D721Med (cell line): ENCODE measurements at regions not wholly inside any gene's neighbourhood (a gene's known extent, or its start where the extent isn't known, plus 50 kb on each side); places are given as distances from the start of the nearest gene placed in this dataset.
"Not testable (repeated sequence)": the region's sequence is repeated elsewhere in the genome, so short reads cannot be mapped to it uniquely, and the experiment has no call there.

Source experiments
- DNase-seq: peaks from one replicate; pipeline ENCODE4 v3.0.0; 2011; ENCODE audit warnings: low spot score; ENCODE audit not compliant: insufficient read length
- FAIRE-seq: peaks from 2 replicates; lab custom pipeline; 2011; peaks lifted over from hg19 to GRCh38; lab: Jason Lieb, UNC
- TF ChIP-seq, protein P1 (sequence below): IDR thresholded peaks from 2 replicates; pipeline ENCODE4 v1.5.1; 2012; ENCODE audit warnings: mild to moderate bottlenecking, control low read depth; ENCODE audit not compliant: insufficient read depth; ENCODE audit errors: missing control alignments

DNA sequence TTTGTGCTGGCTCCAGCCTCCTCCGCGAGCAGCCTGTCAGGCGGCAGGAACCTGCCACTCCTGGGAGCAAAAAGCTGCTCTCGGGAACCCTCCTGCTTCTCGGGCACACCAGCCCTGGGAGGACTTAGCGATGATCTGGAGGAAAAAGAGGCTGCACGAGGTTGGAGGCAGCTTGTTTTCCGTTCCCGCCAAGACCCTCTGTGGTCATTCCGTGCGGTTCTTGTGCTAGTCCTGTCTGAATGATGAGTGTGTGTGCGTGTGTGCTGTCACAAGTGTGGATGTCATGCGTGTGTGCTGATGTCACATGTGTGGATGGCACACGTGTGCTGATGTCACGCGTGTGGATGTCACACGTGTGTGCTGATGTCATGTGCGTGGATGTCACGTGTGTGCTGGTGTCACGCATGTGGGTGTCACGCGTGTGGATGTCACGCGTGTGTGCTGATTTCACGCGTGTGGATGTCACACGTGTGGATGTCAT is 150.0 kb downstream of the NPIPB11 start:
- TF ChIP-seq, protein P1, sequence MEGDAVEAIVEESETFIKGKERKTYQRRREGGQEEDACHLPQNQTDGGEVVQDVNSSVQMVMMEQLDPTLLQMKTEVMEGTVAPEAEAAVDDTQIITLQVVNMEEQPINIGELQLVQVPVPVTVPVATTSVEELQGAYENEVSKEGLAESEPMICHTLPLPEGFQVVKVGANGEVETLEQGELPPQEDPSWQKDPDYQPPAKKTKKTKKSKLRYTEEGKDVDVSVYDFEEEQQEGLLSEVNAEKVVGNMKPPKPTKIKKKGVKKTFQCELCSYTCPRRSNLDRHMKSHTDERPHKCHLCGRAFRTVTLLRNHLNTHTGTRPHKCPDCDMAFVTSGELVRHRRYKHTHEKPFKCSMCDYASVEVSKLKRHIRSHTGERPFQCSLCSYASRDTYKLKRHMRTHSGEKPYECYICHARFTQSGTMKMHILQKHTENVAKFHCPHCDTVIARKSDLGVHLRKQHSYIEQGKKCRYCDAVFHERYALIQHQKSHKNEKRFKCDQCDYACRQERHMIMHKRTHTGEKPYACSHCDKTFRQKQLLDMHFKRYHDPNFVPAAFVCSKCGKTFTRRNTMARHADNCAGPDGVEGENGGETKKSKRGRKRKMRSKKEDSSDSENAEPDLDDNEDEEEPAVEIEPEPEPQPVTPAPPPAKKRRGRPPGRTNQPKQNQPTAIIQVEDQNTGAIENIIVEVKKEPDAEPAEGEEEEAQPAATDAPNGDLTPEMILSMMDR, result no peak
- DNase-seq, result no peak
- FAIRE-seq, result no peak

- not testable (repeated sequence) for DNase-seq, FAIRE-seq
Measured at GRCh38 chr16:29255957-29256356, 150.6 kb downstream of the NPIPB11 start.

DNA sequence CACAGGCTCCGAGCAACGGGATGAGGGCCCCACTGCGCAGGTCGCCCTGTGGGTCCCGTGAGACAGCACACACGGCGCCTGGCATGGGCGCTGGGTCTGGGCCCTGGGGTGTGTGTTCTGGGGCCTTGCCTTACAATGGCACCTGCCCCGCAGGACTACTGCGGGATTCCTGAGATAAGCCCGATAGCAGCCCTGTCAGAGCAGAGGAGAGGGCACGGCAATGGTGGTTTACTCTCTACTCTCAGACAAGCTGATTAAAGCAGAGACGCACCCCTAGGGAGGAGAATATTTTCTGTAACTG is 151.1 kb downstream of the NPIPB11 start:
- not testable (repeated sequence) for DNase-seq, FAIRE-seq

GRCh38 chr16:29254676-29255495 is 151.6 kb downstream of the NPIPB11 start:
- no peak for DNase-seq
- no peak for FAIRE-seq
- TF ChIP-seq, protein P1, result no peak

DNA sequence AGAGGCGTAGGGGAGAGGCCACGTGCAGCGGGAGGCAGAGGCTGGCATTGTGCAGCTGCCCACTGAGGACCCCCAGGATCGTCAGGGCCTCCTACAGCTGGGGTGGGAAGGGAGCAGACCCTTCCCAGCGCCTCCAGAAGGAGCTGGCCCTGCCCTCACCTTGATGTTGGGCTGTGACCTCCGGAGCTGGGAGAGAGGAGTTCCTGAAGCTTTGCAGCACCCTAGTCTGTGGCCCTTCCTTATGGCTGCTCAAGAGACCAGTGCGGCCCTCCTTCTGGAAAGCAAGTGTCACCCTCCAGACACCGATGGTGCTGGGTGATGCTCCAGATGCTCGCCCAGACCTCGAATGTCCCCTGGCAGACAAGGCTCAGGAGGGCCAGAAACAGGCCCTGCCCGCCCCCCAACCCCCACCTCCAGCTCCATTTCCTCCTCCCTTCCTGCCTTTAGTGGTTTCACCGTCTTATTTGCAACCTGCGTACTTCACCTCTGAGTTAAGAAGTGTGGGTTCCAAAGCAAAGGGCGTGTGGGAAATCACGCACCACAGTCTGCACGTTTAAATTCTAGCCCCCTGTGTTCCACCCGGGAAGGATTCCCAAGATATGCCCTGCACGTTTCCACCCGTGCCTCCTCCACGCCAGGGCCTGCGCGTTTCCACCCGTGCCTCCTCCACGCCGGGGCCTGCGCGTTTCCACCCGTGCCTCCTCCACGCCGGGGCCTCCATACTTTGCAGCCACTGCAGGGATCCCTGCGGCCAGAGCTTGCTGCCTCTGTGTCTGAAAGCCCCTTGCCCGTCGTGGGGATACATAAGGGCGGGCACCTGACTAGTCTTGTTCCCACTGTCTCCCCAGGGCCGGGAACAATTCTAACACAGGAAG is 152.6 kb downstream of the NPIPB11 start:
- FAIRE-seq, DNase-seq: not testable (repeated sequence)

DNA sequence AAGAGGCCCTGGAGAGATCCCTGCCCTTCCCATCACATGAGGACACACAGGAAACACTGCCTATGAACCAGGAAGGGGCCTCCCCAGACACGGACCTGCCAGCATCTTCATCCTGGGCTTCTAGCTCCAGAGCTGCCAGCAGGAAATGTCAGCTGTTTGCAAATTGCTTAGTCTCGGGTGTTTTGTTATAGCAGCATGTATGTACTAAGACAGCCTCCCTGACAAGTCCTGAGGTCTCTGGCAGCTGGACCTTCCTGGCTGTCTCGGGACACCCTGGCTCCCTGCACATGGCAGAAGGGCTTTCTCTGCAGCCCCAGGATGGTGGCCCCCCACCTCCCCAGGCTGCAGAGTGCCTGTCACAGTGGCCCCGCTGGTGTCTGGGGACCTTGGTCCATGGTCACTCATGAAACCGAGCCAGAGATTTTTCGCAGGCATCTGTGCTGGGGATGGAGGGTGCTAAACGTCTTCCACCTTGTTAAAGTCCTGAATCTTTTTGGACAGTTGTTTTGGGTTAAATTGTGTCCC is 153.4 kb downstream of the NPIPB11 start:
- FAIRE-seq, DNase-seq: not testable (repeated sequence)

DNA sequence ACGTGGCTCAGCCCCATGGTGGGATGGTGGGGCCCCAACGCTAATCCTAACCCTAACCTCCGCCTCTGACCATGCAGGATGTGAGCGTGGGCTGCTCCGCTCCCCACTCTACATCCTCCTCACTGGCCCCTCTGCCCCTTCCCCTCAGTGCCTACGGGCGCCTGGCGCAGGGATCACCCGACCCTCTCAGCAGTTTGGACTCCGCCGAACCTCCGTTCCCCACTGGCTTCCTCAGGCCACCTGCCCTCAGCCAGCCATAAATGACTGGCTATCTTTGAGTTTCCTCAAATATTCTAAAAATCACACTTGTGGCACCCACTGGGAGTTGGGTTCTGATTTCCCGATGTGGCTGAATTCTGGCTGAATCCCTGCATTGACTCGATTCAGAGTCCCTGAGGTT is 154.2 kb downstream of the NPIPB11 start:
- not testable (repeated sequence) for DNase-seq, FAIRE-seq

- DNase-seq, FAIRE-seq: not testable (repeated sequence)
Measured at GRCh38 chr16:29251571-29252011, 154.9 kb downstream of the NPIPB11 start.

- FAIRE-seq, DNase-seq: not testable (repeated sequence)
Measured at GRCh38 chr16:29250923-29251434, 155.5 kb downstream of the NPIPB11 start.

GRCh38 chr16:29250469-29250868 is 156.0 kb downstream of the NPIPB11 start:
- DNase-seq, FAIRE-seq: not testable (repeated sequence)

- not testable (repeated sequence) for FAIRE-seq, DNase-seq
Measured at GRCh38 chr16:29248940-29249318, 157.6 kb downstream of the NPIPB11 start.

DNA sequence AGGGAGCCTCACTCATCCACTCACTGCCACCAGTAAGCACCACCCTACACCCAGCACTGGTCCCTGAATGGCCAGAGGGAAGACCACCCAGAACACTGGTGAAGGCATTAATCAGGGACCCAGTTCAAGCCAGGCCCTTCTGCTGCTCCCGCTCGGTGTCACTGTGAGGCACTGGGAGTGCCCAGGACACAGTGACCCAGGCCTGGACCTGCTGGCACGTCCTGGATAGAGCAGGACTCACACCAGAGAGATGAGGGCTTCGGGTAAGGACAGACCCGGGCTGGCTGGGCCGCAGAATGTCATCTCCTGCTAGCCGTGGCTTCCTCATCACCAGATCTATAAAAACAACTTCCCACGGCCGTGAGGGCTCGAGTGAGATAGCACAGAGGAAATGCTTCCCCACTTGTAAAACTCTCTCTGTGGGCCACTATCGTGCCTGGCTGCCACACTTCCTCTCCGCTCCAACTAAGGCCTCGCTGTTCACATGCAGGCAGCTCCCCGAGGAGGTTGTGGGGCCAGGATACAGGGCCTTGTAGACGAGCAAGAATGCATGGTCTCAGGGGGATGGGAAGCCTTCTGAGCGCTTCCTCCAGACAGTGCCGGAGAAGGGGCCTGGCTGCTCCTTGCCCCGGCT is 158.1 kb downstream of the NPIPB11 start:
- not testable (repeated sequence) for DNase-seq, FAIRE-seq

GRCh38 chr16:29246091-29246490 is 160.4 kb downstream of the NPIPB11 start:
- not testable (repeated sequence) for FAIRE-seq, DNase-seq
